ENCODE measurements at regions not wholly inside any gene's neighbourhood (a gene's known extent, or its start where the extent isn't known, plus 50 kb on each side); places are given as distances from the start of the nearest gene placed in this dataset.
"Not testable (repeated sequence)": the region's sequence is repeated elsewhere in the genome, so short reads cannot be mapped to it uniquely, and the experiment has no call there.

- Histone ChIP-seq H2BK15ac (replicated peaks; ENCODE audit: low read depth) (no peak overlapping the region), H3K4ac (ENCODE audit: low read depth, low read length) (no peak overlapping the region), H3K27ac (ENCODE audit: low read depth, low read length) (no peak overlapping the region), H2BK120ac (ENCODE audit: low read depth, low read length) (no peak overlapping the region), H3K79me1 (ENCODE audit: low read length) (no peaks in the 10 kb centered on the region), H4K8ac (ENCODE audit: low read depth, low read length) (no peak overlapping the region), H3K18ac (ENCODE audit: low read length) (no peak overlapping the region), H3K4me1 (ENCODE audit: control insufficient read depth, low read depth, low read length) (peaks cover 7% of the 10 kb centered on the region), H3K4me3 (ENCODE audit: low read length) (no peak overlapping the region), H4K5ac (ENCODE audit: low read length) (no peak overlapping the region), H3K4me2 (ENCODE audit: low read length) (no peak overlapping the region), H3K23ac (ENCODE audit: low read length) (no peak overlapping the region), H3K9ac (ENCODE audit: low read length) (no peak overlapping the region), H2BK5ac (ENCODE audit: low read length) (no peak overlapping the region), H3K27me3 (ENCODE audit: insufficient read depth, low read length, poor library complexity) (no peaks in the 10 kb centered on the region), H2AK5ac (ENCODE audit: low read length) (peak overlapping the region; percentile 14), H3K56ac (ENCODE audit: low read length) (no peak overlapping the region), H3K36me3 (ENCODE audit: control insufficient read depth, insufficient read depth, low read length) (no peaks in the 10 kb centered on the region), H3K79me2 (ENCODE audit: control insufficient read depth, insufficient read depth, low read length) (no peaks in the 10 kb centered on the region)
- DNase-seq: no peak
- WGBS (ENCODE audit: extremely low coverage, insufficient coverage, low lambda C conversion rate): no CpG with 5 or more reads among the region's 12 CpGs
Measured at GRCh38 chr1:22210176-22210575, 67.3 kb upstream of the WNT4 start.

GRCh38 chr1:22210636-22211035 lies 67.7 kb upstream of the WNT4 start:
- Histone ChIP-seq H4K8ac (ENCODE audit: low read depth, low read length) (no peak overlapping the region), H3K27me3 (ENCODE audit: insufficient read depth, low read length, poor library complexity) (no peaks in the 10 kb centered on the region), H3K36me3 (ENCODE audit: control insufficient read depth, insufficient read depth, low read length) (no peaks in the 10 kb centered on the region), H3K4me3 (ENCODE audit: low read length) (no peak overlapping the region), H2AK5ac (ENCODE audit: low read length) (no peak overlapping the region), H3K56ac (ENCODE audit: low read length) (no peak overlapping the region), H3K27ac (ENCODE audit: low read depth, low read length) (no peak overlapping the region), H2BK5ac (ENCODE audit: low read length) (no peak overlapping the region), H3K4me2 (ENCODE audit: low read length) (no peak overlapping the region), H3K23ac (ENCODE audit: low read length) (no peak overlapping the region), H3K4me1 (ENCODE audit: control insufficient read depth, low read depth, low read length) (peaks cover 7% of the 10 kb centered on the region), H3K79me1 (ENCODE audit: low read length) (no peaks in the 10 kb centered on the region), H2BK15ac (replicated peaks; ENCODE audit: low read depth) (no peak overlapping the region), H3K9ac (ENCODE audit: low read length) (no peak overlapping the region), H3K79me2 (ENCODE audit: control insufficient read depth, insufficient read depth, low read length) (no peaks in the 10 kb centered on the region), H3K18ac (ENCODE audit: low read length) (no peak overlapping the region), H2BK120ac (ENCODE audit: low read depth, low read length) (no peak overlapping the region), H4K5ac (ENCODE audit: low read length) (no peak overlapping the region), H3K4ac (ENCODE audit: low read depth, low read length) (no peak overlapping the region)
- WGBS (ENCODE audit: extremely low coverage, insufficient coverage, low lambda C conversion rate): no CpG with 5 or more reads among the region's 7 CpGs
- no peak for DNase-seq

- H2AK5ac ChIP-seq (ENCODE audit: low read length); H3K79me1 ChIP-seq (ENCODE audit: low read length); H4K8ac ChIP-seq (ENCODE audit: low read depth, low read length); H2BK120ac ChIP-seq (ENCODE audit: low read depth, low read length); H3K27me3 ChIP-seq (ENCODE audit: insufficient read depth, low read length, poor library complexity); H2BK15ac ChIP-seq (replicated peaks; ENCODE audit: low read depth); H3K36me3 ChIP-seq (ENCODE audit: control insufficient read depth, insufficient read depth, low read length); H3K9ac ChIP-seq (ENCODE audit: low read length); H3K4me3 ChIP-seq (ENCODE audit: low read length); H3K27ac ChIP-seq (ENCODE audit: low read depth, low read length); H3K18ac ChIP-seq (ENCODE audit: low read length); DNase-seq; H3K4me1 ChIP-seq (ENCODE audit: control insufficient read depth, low read depth, low read length); H3K4me2 ChIP-seq (ENCODE audit: low read length); H3K4ac ChIP-seq (ENCODE audit: low read depth, low read length); H3K56ac ChIP-seq (ENCODE audit: low read length); H3K79me2 ChIP-seq (ENCODE audit: control insufficient read depth, insufficient read depth, low read length); H2BK5ac ChIP-seq (ENCODE audit: low read length); H4K5ac ChIP-seq (ENCODE audit: low read length); H3K23ac ChIP-seq (ENCODE audit: low read length): not testable (repeated sequence)
- no CpG with 5 or more reads among the region's 6 CpGs for WGBS (ENCODE audit: extremely low coverage, insufficient coverage, low lambda C conversion rate)
Measured at GRCh38 chr1:22211459-22211858, 68.6 kb upstream of the WNT4 start.

GRCh38 chr1:22212400-22213233 lies 69.7 kb upstream of the WNT4 start:
- no peaks in the 10 kb centered on the region for H3K27me3 ChIP-seq (ENCODE audit: insufficient read depth, low read length, poor library complexity)
- H3K4me2 ChIP-seq (ENCODE audit: low read length): no peak overlapping the region
- WGBS (ENCODE audit: extremely low coverage, insufficient coverage, low lambda C conversion rate): no CpG with 5 or more reads among the region's 20 CpGs

GRCh38 chr1:22216210-22216883 lies 73.5 kb upstream of the WNT4 start:
- Histone ChIP-seq H4K8ac (ENCODE audit: low read depth, low read length) (no peak overlapping the region), H3K4me3 (ENCODE audit: low read length) (no peak overlapping the region), H2BK15ac (replicated peaks; ENCODE audit: low read depth) (no peak overlapping the region), H3K27me3 (ENCODE audit: insufficient read depth, low read length, poor library complexity) (no peaks in the 10 kb centered on the region), H2BK120ac (ENCODE audit: low read depth, low read length) (no peak overlapping the region), H2BK5ac (ENCODE audit: low read length) (no peak overlapping the region), H3K9ac (ENCODE audit: low read length) (no peak overlapping the region), H3K4ac (ENCODE audit: low read depth, low read length) (no peak overlapping the region), H3K23ac (ENCODE audit: low read length) (no peak overlapping the region), H3K27ac (ENCODE audit: low read depth, low read length) (no peak overlapping the region), H3K56ac (ENCODE audit: low read length) (no peak overlapping the region), H3K36me3 (ENCODE audit: control insufficient read depth, insufficient read depth, low read length) (no peaks in the 10 kb centered on the region), H3K79me1 (ENCODE audit: low read length) (no peaks in the 10 kb centered on the region), H2AK5ac (ENCODE audit: low read length) (no peak overlapping the region), H3K79me2 (ENCODE audit: control insufficient read depth, insufficient read depth, low read length) (no peaks in the 10 kb centered on the region), H4K5ac (ENCODE audit: low read length) (no peak overlapping the region), H3K4me1 (ENCODE audit: control insufficient read depth, low read depth, low read length) (no peaks in the 10 kb centered on the region), H3K4me2 (ENCODE audit: low read length) (no peak overlapping the region), H3K18ac (ENCODE audit: low read length) (no peak overlapping the region)
- WGBS (ENCODE audit: extremely low coverage, insufficient coverage, low lambda C conversion rate): no CpG with 5 or more reads among the region's 12 CpGs
- DNase-seq: no peak

More at GRCh38 chr1:22212400-22213233, 69.7 kb upstream of the WNT4 start:
- Histone ChIP-seq H3K4me3 (ENCODE audit: low read length) (no peak overlapping the region), H3K27ac (ENCODE audit: low read depth, low read length) (no peak overlapping the region), H3K79me1 (ENCODE audit: low read length) (no peaks in the 10 kb centered on the region), H4K8ac (ENCODE audit: low read depth, low read length) (no peak overlapping the region), H3K23ac (ENCODE audit: low read length) (no peak overlapping the region), H3K9ac (ENCODE audit: low read length) (no peak overlapping the region), H2BK5ac (ENCODE audit: low read length) (no peak overlapping the region), H3K56ac (ENCODE audit: low read length) (peak overlapping the region; percentile 15), H2BK15ac (replicated peaks; ENCODE audit: low read depth) (no peak overlapping the region), H3K79me2 (ENCODE audit: control insufficient read depth, insufficient read depth, low read length) (no peaks in the 10 kb centered on the region), H2BK120ac (ENCODE audit: low read depth, low read length) (no peak overlapping the region), H3K4ac (ENCODE audit: low read depth, low read length) (no peak overlapping the region), H2AK5ac (ENCODE audit: low read length) (no peak overlapping the region), H3K36me3 (ENCODE audit: control insufficient read depth, insufficient read depth, low read length) (no peaks in the 10 kb centered on the region), H3K18ac (ENCODE audit: low read length) (no peak overlapping the region), H4K5ac (ENCODE audit: low read length) (no peak overlapping the region), H3K4me1 (ENCODE audit: control insufficient read depth, low read depth, low read length) (peaks cover 7% of the 10 kb centered on the region)
- DNase-seq: no peak

All from mesendoderm (in vitro differentiated cells).